ENCODE measurements at regions not wholly inside any gene's neighbourhood (a gene's known extent, or its start where the extent isn't known, plus 50 kb on each side); places are given as distances from the start of the nearest gene placed in this dataset.

DNA sequence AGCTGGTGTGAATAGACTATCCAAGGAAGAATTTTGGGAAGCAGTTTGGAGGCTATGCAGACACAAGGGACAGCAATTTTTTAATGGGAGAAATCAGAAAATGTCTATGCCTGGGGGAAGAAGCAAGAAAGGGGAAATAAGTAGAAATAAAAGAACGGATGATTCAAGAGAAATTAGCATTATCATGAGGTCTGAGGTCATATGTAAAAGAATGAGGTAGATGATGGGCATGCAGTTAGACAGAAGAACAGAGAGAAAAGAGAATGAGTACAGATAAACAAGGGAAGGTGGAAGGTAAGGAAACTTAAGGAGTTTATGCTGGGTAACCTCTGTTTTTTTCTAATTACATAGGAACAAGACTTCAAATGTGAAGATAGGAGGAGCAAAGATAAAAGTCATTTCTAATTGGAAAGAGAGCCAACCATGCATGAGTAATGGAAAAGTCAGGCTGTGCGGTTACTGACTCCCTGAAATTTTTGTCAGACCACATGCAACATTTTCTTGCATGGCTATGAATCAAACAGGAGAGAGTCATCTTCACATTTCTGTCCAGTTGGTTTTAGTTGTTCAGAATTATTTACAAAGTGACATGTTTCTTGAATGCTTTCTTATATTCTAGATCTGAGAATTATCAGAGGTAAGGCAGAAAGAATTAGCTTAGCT is 101.0 kb upstream of the PIK3R1 start:
- TF ChIP-seq, protein P1, sequence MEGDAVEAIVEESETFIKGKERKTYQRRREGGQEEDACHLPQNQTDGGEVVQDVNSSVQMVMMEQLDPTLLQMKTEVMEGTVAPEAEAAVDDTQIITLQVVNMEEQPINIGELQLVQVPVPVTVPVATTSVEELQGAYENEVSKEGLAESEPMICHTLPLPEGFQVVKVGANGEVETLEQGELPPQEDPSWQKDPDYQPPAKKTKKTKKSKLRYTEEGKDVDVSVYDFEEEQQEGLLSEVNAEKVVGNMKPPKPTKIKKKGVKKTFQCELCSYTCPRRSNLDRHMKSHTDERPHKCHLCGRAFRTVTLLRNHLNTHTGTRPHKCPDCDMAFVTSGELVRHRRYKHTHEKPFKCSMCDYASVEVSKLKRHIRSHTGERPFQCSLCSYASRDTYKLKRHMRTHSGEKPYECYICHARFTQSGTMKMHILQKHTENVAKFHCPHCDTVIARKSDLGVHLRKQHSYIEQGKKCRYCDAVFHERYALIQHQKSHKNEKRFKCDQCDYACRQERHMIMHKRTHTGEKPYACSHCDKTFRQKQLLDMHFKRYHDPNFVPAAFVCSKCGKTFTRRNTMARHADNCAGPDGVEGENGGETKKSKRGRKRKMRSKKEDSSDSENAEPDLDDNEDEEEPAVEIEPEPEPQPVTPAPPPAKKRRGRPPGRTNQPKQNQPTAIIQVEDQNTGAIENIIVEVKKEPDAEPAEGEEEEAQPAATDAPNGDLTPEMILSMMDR (optimal IDR thresholded peaks at IDR 0.05 in 1 of 3, IDR thresholded peaks at IDR 0.05 in 1 of 3, conservative IDR thresholded peaks at IDR 0.05 in 1 of 3; ENCODE audit: extremely low read depth in 1 of 3, insufficient read depth in 2 of 3, low read length in 3 of 3): no peak
- TF ChIP-seq EZH2 (IDR thresholded peaks at IDR 0.05; ENCODE audit: low read length): no peak
